ENCODE measurements at regions not wholly inside any gene's neighbourhood (a gene's known extent, or its start where the extent isn't known, plus 50 kb on each side); places are given as distances from the start of the nearest gene placed in this dataset.

- TF ChIP-seq CTCF (IDR thresholded peaks at IDR 0.05; ENCODE audit: borderline replicate concordance, extremely low read depth, low read length, poor library complexity, severe bottlenecking) (no peak), EZH2 (IDR thresholded peaks at IDR 0.05; ENCODE audit: borderline replicate concordance, low read depth, low read length, severe bottlenecking) (no peak)
Observed at GRCh38 chr6:78377056-78377455, 490.3 kb upstream of the IRAK1BP1 start.

Data from DND-41 (cell line).